IMR-90 (cell line): ENCODE measurements at regions not wholly inside any gene's neighbourhood (a gene's known extent, or its start where the extent isn't known, plus 50 kb on each side); places are given as distances from the start of the nearest gene placed in this dataset.

ENCODE experiments used
- ATAC-seq: fragments of 200-7000 bp; cut with Tn5 transposase; 2 replicates; pipeline ENCODE4 v1.9.1; 2020; ENCODE audit warnings: low read depth, mild to moderate bottlenecking, moderate library complexity
- BruUV-seq: library from RNA; stranded (reverse); fragments of 400-500 nt; replicated peaks from 2 replicates; lab custom pipeline; 2021; lab: Mats Ljungman, UMichigan
- CTCF ChIA-PET: fragments of 300-600 bp; formaldehyde crosslinking; extraction: SDS; loops from one replicate; lab custom pipeline; 2021; ENCODE audit warnings: antibody characterized with exemption; lab: Yijun Ruan, JAX
- POLR2A ChIA-PET: fragments of 300-600 bp; sonication (Branson Sonifier 250); formaldehyde crosslinking; loops from one replicate; lab custom pipeline; 2022; ENCODE audit warnings: antibody characterized with exemption; ENCODE audit not compliant: unreplicated experiment; lab: Charles Lee
- DNase-seq: peaks from one replicate; pipeline ENCODE4 v3.0.0; 2013
- H2AFZ ChIP-seq: replicated peaks from 2 replicates; pipeline ENCODE3; 2013; ENCODE audit warnings: low read length, mild to moderate bottlenecking; ENCODE audit not compliant: poor library complexity
- H2AK5ac ChIP-seq: 2 replicates; pipeline ENCODE4 v1.6.1; 2013; ENCODE audit warnings: low read depth, low read length, inconsistent platforms
- H2AK9ac ChIP-seq: replicated peaks from 2 replicates; pipeline ENCODE3; 2013; ENCODE audit warnings: mild to moderate bottlenecking, low read depth, low read length, moderate library complexity; ENCODE audit not compliant: poor library complexity
- H2BK120ac ChIP-seq: 2 replicates; pipeline ENCODE4 v1.6.1; 2013; ENCODE audit warnings: low read depth, low read length, inconsistent platforms
- H2BK15ac ChIP-seq: 3 replicates; pipeline ENCODE4 v1.6.1; 2013; ENCODE audit warnings: low read depth, low read length, inconsistent platforms
- H2BK20ac ChIP-seq: 2 replicates; pipeline ENCODE4 v1.6.1; 2013; ENCODE audit warnings: low read depth, mild to moderate bottlenecking, inconsistent platforms, low read length, moderate library complexity
- H2BK5ac ChIP-seq: 2 replicates; pipeline ENCODE4 v1.6.1; 2013; ENCODE audit warnings: mild to moderate bottlenecking, low read depth, low read length, inconsistent platforms; ENCODE audit not compliant: poor library complexity, severe bottlenecking
- H3K14ac ChIP-seq: replicated peaks from 2 replicates; pipeline ENCODE4 v1.6.1; 2013; ENCODE audit warnings: low read depth, low read length, inconsistent platforms
- H3K18ac ChIP-seq: 2 replicates; pipeline ENCODE4 v1.6.1; 2013; ENCODE audit warnings: low read depth, low read length, control low read depth
- H3K23ac ChIP-seq: 2 replicates; pipeline ENCODE4 v1.6.1; 2013; ENCODE audit warnings: low read depth, low read length, inconsistent platforms
- H3K27ac ChIP-seq: 2 replicates; pipeline ENCODE4 v1.5.1; 2013; ENCODE audit warnings: mild to moderate bottlenecking, control low read depth, low read length; ENCODE audit not compliant: insufficient read depth
- H3K27me3 ChIP-seq: 2 replicates; pipeline ENCODE4 v1.6.1; 2013; ENCODE audit warnings: low read length; ENCODE audit not compliant: control insufficient read depth, insufficient read depth
- H3K36me3 ChIP-seq: 2 replicates; pipeline ENCODE4 v1.6.1; 2013; ENCODE audit warnings: low read length, mixed read lengths; ENCODE audit not compliant: control insufficient read depth, insufficient read depth
- H3K4ac ChIP-seq: 2 replicates; pipeline ENCODE4 v1.6.1; 2013; ENCODE audit warnings: low read depth, low read length, inconsistent platforms
- H3K4me1 ChIP-seq: 2 replicates; pipeline ENCODE4 v1.6.1; 2013; ENCODE audit warnings: low read length, mixed read lengths; ENCODE audit not compliant: control insufficient read depth, insufficient read depth
- H3K4me2 ChIP-seq: 2 replicates; pipeline ENCODE4 v1.6.1; 2013; ENCODE audit warnings: low read depth, mild to moderate bottlenecking, control low read depth, low read length, moderate library complexity
- H3K4me3 ChIP-seq: 2 replicates; pipeline ENCODE4 v1.5.1; 2013; ENCODE audit warnings: low read depth, mild to moderate bottlenecking, control low read depth, low read length, moderate library complexity; ENCODE audit not compliant: insufficient read depth
- H3K56ac ChIP-seq: 2 replicates; pipeline ENCODE4 v1.6.1; 2013; ENCODE audit warnings: low read length, inconsistent platforms; ENCODE audit not compliant: insufficient read depth; ENCODE audit errors: extremely low read depth
- H3K79me1 ChIP-seq, 2 experiments: 2 replicates each; pipeline ENCODE4 v1.6.1; 2013; ENCODE audit warnings: low read length in 2 of 2, inconsistent platforms in 1 of 2, low read depth in 1 of 2
- H3K9ac ChIP-seq: 2 replicates; pipeline ENCODE4 v1.6.1; 2013; ENCODE audit warnings: low read depth, low read length, control low read depth
- H3K9me1 ChIP-seq: 2 replicates; pipeline ENCODE4 v1.6.1; 2013; ENCODE audit warnings: low read length, inconsistent platforms; ENCODE audit not compliant: insufficient read depth
- H3K9me3 ChIP-seq: 2 replicates; pipeline ENCODE4 v1.6.1; 2013; ENCODE audit warnings: low read length; ENCODE audit not compliant: control insufficient read depth, insufficient read depth
- H4K20me1 ChIP-seq: 2 replicates; pipeline ENCODE4 v1.6.1; 2013; ENCODE audit warnings: low read length, inconsistent platforms; ENCODE audit not compliant: insufficient read depth
- H4K5ac ChIP-seq: 2 replicates; pipeline ENCODE4 v1.6.1; 2013; ENCODE audit warnings: mild to moderate bottlenecking, low read depth, low read length, control low read depth
- H4K8ac ChIP-seq, 2 experiments: 2 replicates each; pipeline ENCODE4 v1.6.1; 2013; ENCODE audit warnings: low read depth in 2 of 2, low read length in 2 of 2, control low read depth in 1 of 2, inconsistent platforms in 1 of 2
- H4K91ac ChIP-seq: 2 replicates; pipeline ENCODE4 v1.6.1; 2013; ENCODE audit warnings: low read depth, low read length, inconsistent platforms; ENCODE audit not compliant: insufficient read depth
- BHLHE40 ChIP-seq: fragments of 150-350 bp; IDR thresholded peaks from 2 replicates; pipeline ENCODE4 v1.6.1; 2016; ENCODE audit warnings: mild to moderate bottlenecking, low read depth, low read length
- CEBPB ChIP-seq: IDR thresholded peaks from 2 replicates; pipeline ENCODE4 v1.6.1; 2012; ENCODE audit warnings: low read depth, low read length, improper control_type of control experiment
- CHD1 ChIP-seq: IDR thresholded peaks from 2 replicates; pipeline ENCODE4 v1.6.1; 2012; ENCODE audit warnings: low read depth, low read length, improper control_type of control experiment
- FOS ChIP-seq: fragments of 150-350 bp; IDR thresholded peaks from 2 replicates; pipeline ENCODE4 v1.6.1; 2016; ENCODE audit warnings: low read depth, low read length
- MAFK ChIP-seq: IDR thresholded peaks from 2 replicates; pipeline ENCODE4 v1.6.1; 2012; ENCODE audit warnings: low read depth, low read length, improper control_type of control experiment
- MAZ ChIP-seq: IDR thresholded peaks from 2 replicates; pipeline ENCODE4 v1.6.1; 2012; ENCODE audit warnings: low read depth, mild to moderate bottlenecking, low read length, improper control_type of control experiment, moderate library complexity, borderline replicate concordance
- MXI1 ChIP-seq: IDR thresholded peaks from 2 replicates; pipeline ENCODE4 v1.6.1; 2012; ENCODE audit warnings: low read depth, mild to moderate bottlenecking, low read length, moderate library complexity, borderline replicate concordance
- NFE2L2 ChIP-seq: fragments of 150-350 bp; IDR thresholded peaks from 2 replicates; pipeline ENCODE4 v1.6.1; 2016; ENCODE audit warnings: low read depth, mild to moderate bottlenecking, low read length
- POLR2A ChIP-seq: IDR thresholded peaks from 2 replicates; pipeline ENCODE4 v1.6.1; 2012; ENCODE audit warnings: mild to moderate bottlenecking, low read depth, low read length
- RAD21 ChIP-seq: IDR thresholded peaks from 2 replicates; pipeline ENCODE4 v1.6.1; 2012; ENCODE audit warnings: low read length, improper control_type of control experiment
- RCOR1 ChIP-seq: IDR thresholded peaks from 2 replicates; pipeline ENCODE4 v1.6.1; 2012; ENCODE audit warnings: mild to moderate bottlenecking, low read length, improper control_type of control experiment; ENCODE audit not compliant: insufficient replicate concordance
- RFX5 ChIP-seq: IDR thresholded peaks from 2 replicates; pipeline ENCODE4 v1.8.0; 2012; ENCODE audit warnings: low read depth, mild to moderate bottlenecking, low read length, moderate library complexity
- SMC3 ChIP-seq: fragments of 150-350 bp; IDR thresholded peaks from 2 replicates; pipeline ENCODE4 v1.6.1; 2016; ENCODE audit warnings: low read depth, mild to moderate bottlenecking, antibody characterized with exemption, low read length, moderate library complexity
- USF2 ChIP-seq: fragments of 150-350 bp; IDR thresholded peaks from 2 replicates; pipeline ENCODE4 v1.6.1; 2017; ENCODE audit warnings: mild to moderate bottlenecking, antibody characterized with exemption, low read length, low read depth
- WGBS, 2 experiments: methylation state at CpG; one replicate each; pipeline versions ENCODE4 v1.1.5 to v1.1.7; 2013; ENCODE audit warnings: missing lambda C conversion rate in 2 of 2; ENCODE audit not compliant: insufficient read length in 1 of 2; ENCODE audit errors: extremely low coverage in 2 of 2; 5-methylcytosine and 5-hydroxymethylcytosine counted together
- dilution Hi-C: fragments of 300-500 bp; cut with HindIII; formaldehyde crosslinking; loops from one replicate; pipeline ENCODE4 v1.14.3; 2018; ENCODE audit warnings: low sequenced_read_pairs; ENCODE audit not compliant: unreplicated experiment
- in situ Hi-C: fragments of 300-500 bp; cut with MboI; formaldehyde crosslinking; loops from 3 replicates; pipeline ENCODE4 v1.14.3; 2019; ENCODE audit warnings: low sequenced_read_pairs, inconsistent platforms, mixed read lengths
- intact Hi-C: fragments of 100-400 bp; cut with micrococcal nuclease; formaldehyde crosslinking; loops from 2 replicates; pipeline ENCODE4 v1.10.0; 2022
- TF ChIP-seq, protein P1 (sequence below): fragments of 150-350 bp; IDR thresholded peaks from 2 replicates; pipeline ENCODE4 v1.6.1; 2016; ENCODE audit warnings: low read depth, mild to moderate bottlenecking, low read length, moderate library complexity, borderline replicate concordance
- TF ChIP-seq, protein P2 (sequence below): conservative IDR thresholded peaks from 2 replicates; pipeline ENCODE4 v1.5.1; 2012; ENCODE audit warnings: mild to moderate bottlenecking, low read depth, low read length, improper control_type of control experiment

GRCh38 chr4:31065086-31065485 is 344.9 kb downstream of the PCDH7 start:
- Histone ChIP-seq H3K36me3 (no peaks in the 10 kb centered on the region), H2AK5ac (no peak overlapping the region), H3K4me2 (no peak overlapping the region), H3K18ac (no peak overlapping the region), H3K14ac (no peak overlapping the region), H3K27ac (no peak overlapping the region), H4K8ac (no peak overlapping the region), H3K56ac (no peak overlapping the region), H2AK9ac (no peak overlapping the region), H3K4ac (no peak overlapping the region), H3K9me3 (no peaks in the 10 kb centered on the region), H3K9ac (no peak overlapping the region), H3K4me3 (no peak overlapping the region), H3K4me1 (0 out of 2 replicates have a peak, but pooled peaks cover 2% of the 10 kb centered on the region), H4K91ac (no peak overlapping the region), H2AFZ (no peak overlapping the region), H2BK5ac (no peak overlapping the region), H2BK15ac (no peak overlapping the region), H2BK120ac (no peak overlapping the region), H3K79me1 (no peaks in the 10 kb centered on the region), H3K23ac (no peak overlapping the region), H3K27me3 (no peaks in the 10 kb centered on the region), H4K5ac (no peak overlapping the region), H4K20me1 (no peaks in the 10 kb centered on the region), H3K9me1 (no peaks in the 10 kb centered on the region), H2BK20ac (no peak overlapping the region)
- CTCF ChIA-PET, result interaction anchor here (0.8 kb wide), 1 partner anchor 21 kb away, joined by 3 read pairs; no protein-coding TSS in a partner anchor
- in situ Hi-C loops, result no loop called here
- WGBS, 2 experiments, result no CpG with 5 or more reads among the region's 3 CpGs
- DNase-seq, result no peak
- intact Hi-C loops, result no loop called here
- no TSS peak for BruUV-seq
- TF ChIP-seq NFE2L2 (no peak), BHLHE40 (no peak), CHD1 (no peak), RCOR1 (no peak), SMC3 (no peak), MXI1 (no peak), RAD21 (no peak), MAFK (no peak), FOS (no peak), MAZ (no peak), CEBPB (no peak), RFX5 (no peak), USF2 (no peak), POLR2A (no peak)
- TF ChIP-seq, protein P1, sequence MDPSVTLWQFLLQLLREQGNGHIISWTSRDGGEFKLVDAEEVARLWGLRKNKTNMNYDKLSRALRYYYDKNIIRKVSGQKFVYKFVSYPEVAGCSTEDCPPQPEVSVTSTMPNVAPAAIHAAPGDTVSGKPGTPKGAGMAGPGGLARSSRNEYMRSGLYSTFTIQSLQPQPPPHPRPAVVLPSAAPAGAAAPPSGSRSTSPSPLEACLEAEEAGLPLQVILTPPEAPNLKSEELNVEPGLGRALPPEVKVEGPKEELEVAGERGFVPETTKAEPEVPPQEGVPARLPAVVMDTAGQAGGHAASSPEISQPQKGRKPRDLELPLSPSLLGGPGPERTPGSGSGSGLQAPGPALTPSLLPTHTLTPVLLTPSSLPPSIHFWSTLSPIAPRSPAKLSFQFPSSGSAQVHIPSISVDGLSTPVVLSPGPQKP, result no peak
- TF ChIP-seq, protein P2, sequence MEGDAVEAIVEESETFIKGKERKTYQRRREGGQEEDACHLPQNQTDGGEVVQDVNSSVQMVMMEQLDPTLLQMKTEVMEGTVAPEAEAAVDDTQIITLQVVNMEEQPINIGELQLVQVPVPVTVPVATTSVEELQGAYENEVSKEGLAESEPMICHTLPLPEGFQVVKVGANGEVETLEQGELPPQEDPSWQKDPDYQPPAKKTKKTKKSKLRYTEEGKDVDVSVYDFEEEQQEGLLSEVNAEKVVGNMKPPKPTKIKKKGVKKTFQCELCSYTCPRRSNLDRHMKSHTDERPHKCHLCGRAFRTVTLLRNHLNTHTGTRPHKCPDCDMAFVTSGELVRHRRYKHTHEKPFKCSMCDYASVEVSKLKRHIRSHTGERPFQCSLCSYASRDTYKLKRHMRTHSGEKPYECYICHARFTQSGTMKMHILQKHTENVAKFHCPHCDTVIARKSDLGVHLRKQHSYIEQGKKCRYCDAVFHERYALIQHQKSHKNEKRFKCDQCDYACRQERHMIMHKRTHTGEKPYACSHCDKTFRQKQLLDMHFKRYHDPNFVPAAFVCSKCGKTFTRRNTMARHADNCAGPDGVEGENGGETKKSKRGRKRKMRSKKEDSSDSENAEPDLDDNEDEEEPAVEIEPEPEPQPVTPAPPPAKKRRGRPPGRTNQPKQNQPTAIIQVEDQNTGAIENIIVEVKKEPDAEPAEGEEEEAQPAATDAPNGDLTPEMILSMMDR, result no peak
- POLR2A ChIA-PET, result no interaction called here
- dilution Hi-C loops, result no loop called here
- ATAC-seq, result no peak
